Chondrocyte (in vitro differentiated cells): ENCODE measurements at regions not wholly inside any gene's neighbourhood (a gene's known extent, or its start where the extent isn't known, plus 50 kb on each side); places are given as distances from the start of the nearest gene placed in this dataset.

Source experiments
- DNase-seq: peaks from one replicate; pipeline ENCODE4 v3.0.0; 2021; ENCODE audit warnings: mixed read lengths, low spot score
- H3K27ac Mint-ChIP-seq: one replicate; pipeline ENCODE4 v1.8.0; 2021; ENCODE audit warnings: mild to moderate bottlenecking, moderate library complexity, mixed read lengths; ENCODE audit not compliant: unreplicated experiment
- H3K27me3 Mint-ChIP-seq: 2 replicates; pipeline ENCODE4 v1.8.0; 2021; ENCODE audit warnings: low read depth, mixed read lengths
- H3K36me3 Mint-ChIP-seq: 2 replicates; pipeline ENCODE4 v1.8.0; 2021; ENCODE audit warnings: low read depth, mixed read lengths
- H3K4me1 Mint-ChIP-seq: 2 replicates; pipeline ENCODE4 v1.8.0; 2021; ENCODE audit warnings: low read depth, mild to moderate bottlenecking, mixed read lengths
- H3K4me3 Mint-ChIP-seq: one replicate; pipeline ENCODE4 v1.8.0; 2021; ENCODE audit warnings: mild to moderate bottlenecking, moderate library complexity, mixed read lengths; ENCODE audit not compliant: unreplicated experiment
- H3K9me3 Mint-ChIP-seq: 2 replicates; pipeline ENCODE4 v1.8.0; 2021; ENCODE audit warnings: low read depth, mixed read lengths
- TF ChIP-seq, protein P1 (sequence below): fragments of 200-600 bp; sonication (generic); IDR thresholded peaks from 2 replicates; pipeline ENCODE4 v1.5.0; 2021; ENCODE audit warnings: antibody characterized with exemption, mild to moderate bottlenecking, moderate library complexity

GRCh38 chr22:49527611-49528419 lies 299.9 kb downstream of the BRD1 start:
- TF ChIP-seq, protein P1, sequence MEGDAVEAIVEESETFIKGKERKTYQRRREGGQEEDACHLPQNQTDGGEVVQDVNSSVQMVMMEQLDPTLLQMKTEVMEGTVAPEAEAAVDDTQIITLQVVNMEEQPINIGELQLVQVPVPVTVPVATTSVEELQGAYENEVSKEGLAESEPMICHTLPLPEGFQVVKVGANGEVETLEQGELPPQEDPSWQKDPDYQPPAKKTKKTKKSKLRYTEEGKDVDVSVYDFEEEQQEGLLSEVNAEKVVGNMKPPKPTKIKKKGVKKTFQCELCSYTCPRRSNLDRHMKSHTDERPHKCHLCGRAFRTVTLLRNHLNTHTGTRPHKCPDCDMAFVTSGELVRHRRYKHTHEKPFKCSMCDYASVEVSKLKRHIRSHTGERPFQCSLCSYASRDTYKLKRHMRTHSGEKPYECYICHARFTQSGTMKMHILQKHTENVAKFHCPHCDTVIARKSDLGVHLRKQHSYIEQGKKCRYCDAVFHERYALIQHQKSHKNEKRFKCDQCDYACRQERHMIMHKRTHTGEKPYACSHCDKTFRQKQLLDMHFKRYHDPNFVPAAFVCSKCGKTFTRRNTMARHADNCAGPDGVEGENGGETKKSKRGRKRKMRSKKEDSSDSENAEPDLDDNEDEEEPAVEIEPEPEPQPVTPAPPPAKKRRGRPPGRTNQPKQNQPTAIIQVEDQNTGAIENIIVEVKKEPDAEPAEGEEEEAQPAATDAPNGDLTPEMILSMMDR, result no peak
- H3K36me3 Mint-ChIP-seq, result no peaks in the 10 kb centered on the region
- H3K9me3 Mint-ChIP-seq, result no peaks in the 10 kb centered on the region
- no peaks in the 10 kb centered on the region for H3K4me1 Mint-ChIP-seq
- no peak for DNase-seq
- no peak overlapping the region for H3K27ac Mint-ChIP-seq
- H3K27me3 Mint-ChIP-seq, result peaks cover 12% of the 10 kb centered on the region
- H3K4me3 Mint-ChIP-seq, result no peak overlapping the region

DNA sequence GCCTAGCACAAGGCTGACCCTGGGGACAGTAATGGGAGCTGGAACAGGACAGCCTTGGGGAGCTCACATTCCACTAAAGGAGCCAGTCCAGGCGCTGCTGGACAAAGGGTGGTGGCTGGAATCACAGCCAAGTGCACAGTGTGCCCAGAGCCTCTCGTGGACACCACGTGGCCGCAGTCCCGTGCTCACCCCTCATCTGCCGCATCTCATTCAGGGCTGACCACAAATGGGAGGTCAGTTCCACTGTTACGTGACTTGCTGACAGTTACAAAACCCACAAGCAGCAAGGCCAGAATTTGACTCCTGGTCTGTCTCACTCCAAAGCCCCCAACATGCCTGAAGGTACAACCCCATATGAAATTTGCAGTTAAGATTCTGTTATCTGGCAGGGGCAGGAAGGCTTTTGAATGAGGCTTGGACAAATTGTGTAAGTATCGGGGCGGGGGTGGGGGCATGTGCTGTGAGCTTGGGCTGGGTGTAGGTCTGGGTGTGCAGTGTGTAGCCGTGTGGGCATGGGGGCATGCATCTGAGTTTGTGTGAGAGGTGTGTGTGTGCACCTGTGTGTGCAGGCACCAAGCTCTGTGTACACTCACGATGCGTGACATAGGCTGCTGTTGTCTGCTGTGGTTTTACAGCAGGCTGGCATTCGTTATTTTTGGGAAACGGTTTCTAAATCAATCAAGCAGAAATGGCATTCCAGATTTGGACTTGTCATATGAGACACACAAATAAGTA lies 301.7 kb downstream of the BRD1 start:
- TF ChIP-seq, protein P1, result no peak
- no peak for DNase-seq
- Mint-ChIP-seq H3K27me3 (peaks cover 5% of the 10 kb centered on the region), H3K4me1 (no peaks in the 10 kb centered on the region), H3K27ac (no peak overlapping the region), H3K36me3 (no peaks in the 10 kb centered on the region), H3K4me3 (no peak overlapping the region), H3K9me3 (peaks cover 5% of the 10 kb centered on the region)

DNA sequence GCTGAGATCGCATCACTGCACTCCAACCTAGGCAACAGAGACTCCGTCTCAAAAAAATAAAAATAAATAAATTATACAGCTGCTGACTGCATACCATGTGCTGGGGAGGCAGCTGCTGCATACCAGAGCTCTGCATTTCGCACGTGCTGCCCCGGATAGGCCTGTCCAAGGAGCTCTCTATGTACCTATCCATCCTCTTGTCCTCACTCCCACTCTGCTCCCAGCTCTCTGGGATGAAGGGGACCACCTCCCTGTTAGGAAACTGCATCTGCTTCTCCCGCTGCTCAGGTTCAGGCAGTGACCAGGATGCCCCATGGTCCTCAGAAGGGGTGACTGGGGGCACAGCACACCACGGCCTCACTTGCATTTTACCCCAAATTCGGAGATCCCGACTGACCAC lies 302.3 kb downstream of the BRD1 start:
- DNase-seq, result no peak
- Mint-ChIP-seq H3K27me3 (peaks cover 5% of the 10 kb centered on the region), H3K4me3 (no peak overlapping the region), H3K9me3 (peaks cover 6% of the 10 kb centered on the region), H3K27ac (no peak overlapping the region), H3K4me1 (no peaks in the 10 kb centered on the region), H3K36me3 (no peaks in the 10 kb centered on the region)
- TF ChIP-seq, protein P1, result no peak

DNA sequence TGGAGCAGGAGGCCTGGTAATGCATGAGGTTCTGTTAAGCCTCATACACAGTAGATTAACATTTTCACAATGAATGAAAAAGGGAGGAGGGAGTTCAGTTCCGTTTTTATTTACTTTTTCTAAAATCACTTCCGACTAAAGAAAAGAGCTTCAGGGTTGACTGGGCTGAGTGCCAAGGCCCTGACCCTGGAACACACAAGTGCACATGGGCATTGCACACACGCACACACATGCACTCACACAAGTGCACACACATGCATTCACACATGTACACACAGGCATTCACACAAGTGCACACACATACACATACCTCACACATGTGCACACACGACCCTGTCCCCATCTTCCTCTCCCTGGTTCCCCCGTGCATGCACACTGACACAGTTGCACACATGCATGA lies 303.3 kb downstream of the BRD1 start:
- peaks cover 6% of the 10 kb centered on the region for H3K9me3 Mint-ChIP-seq

GRCh38 chr22:49523374-49524008 lies 304.2 kb downstream of the BRD1 start:
- peaks cover 16% of the 10 kb centered on the region for H3K27me3 Mint-ChIP-seq
- TF ChIP-seq, protein P1, result no peak
- H3K36me3 Mint-ChIP-seq, result no peaks in the 10 kb centered on the region
- peaks cover 6% of the 10 kb centered on the region for H3K9me3 Mint-ChIP-seq
- no peak overlapping the region for H3K27ac Mint-ChIP-seq
- no peaks in the 10 kb centered on the region for H3K4me1 Mint-ChIP-seq
- DNase-seq, result no peak
- H3K4me3 Mint-ChIP-seq, result no peak overlapping the region

More for the DNA sequence above, 303.3 kb downstream of the BRD1 start:
- Mint-ChIP-seq H3K4me1 (no peaks in the 10 kb centered on the region), H3K36me3 (no peaks in the 10 kb centered on the region), H3K4me3 (no peak overlapping the region), H3K27me3 (peaks cover 8% of the 10 kb centered on the region), H3K27ac (no peak overlapping the region)
- TF ChIP-seq, protein P1, result no peak
- no peak for DNase-seq
